IPS-NIHi7 (cell line): ENCODE measurements at regions not wholly inside any gene's neighbourhood (a gene's known extent, or its start where the extent isn't known, plus 50 kb on each side); places are given as distances from the start of the nearest gene placed in this dataset.
A peak's percentile ranks its signal among the peaks of the same experiment; 100 is the strongest.

Experiments used
- DNase-seq: peaks from one replicate; pipeline ENCODE4 v3.0.0; 2012; ENCODE audit warnings: mixed read lengths; ENCODE audit errors: extremely low spot score

DNA sequence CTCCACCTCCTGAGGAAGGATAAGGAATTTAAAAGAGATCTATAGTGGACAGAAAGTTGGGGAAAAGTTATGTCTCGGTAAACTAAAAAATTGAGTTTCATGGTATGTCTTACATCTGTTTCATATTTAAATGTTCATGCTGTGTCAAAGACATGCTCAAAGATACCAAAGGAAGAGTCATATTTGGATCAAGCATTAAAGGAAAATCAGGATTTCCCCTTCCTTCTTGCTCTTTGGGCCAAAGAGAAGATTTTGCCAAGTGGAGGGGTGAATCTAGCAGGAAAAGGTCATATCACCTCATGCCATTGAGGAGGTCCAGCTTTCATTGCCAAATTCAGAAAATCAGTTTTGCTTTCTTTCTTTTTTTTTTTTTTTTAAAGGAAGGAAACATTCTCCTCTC, 192.4 kb downstream of the OGFRL1 start:
- DNase-seq: no peak

GRCh38 chr6:71481801-71482200, 193.2 kb downstream of the OGFRL1 start:
- no peak for DNase-seq

DNA sequence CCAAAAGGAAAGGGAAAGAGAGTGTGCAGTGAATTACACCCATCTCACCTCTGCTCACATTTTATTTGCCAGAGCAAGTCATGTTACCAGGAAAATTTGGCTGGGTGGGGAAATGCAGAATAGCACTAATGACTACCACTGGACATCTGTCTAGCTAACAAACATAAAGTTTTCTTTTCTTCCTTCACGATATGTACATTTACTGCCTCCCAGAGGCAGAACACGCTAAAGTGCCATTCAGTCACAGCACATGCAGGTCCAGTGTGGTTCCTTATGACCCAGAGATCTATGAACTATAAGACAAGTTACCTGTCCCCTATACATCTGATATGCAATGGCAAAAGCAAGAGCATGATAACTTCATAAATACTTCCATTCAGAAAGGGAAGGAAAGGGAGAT, 194.1 kb downstream of the OGFRL1 start:
- no peak for DNase-seq

GRCh38 chr6:71486461-71486860, 197.8 kb downstream of the OGFRL1 start:
- DNase-seq: no peak

- DNase-seq: no peak
These were observed 199.6 kb downstream of the OGFRL1 start for GRCh38 chr6:71488186-71488585.

- peak; percentile 68 for DNase-seq
These were observed 201.1 kb downstream of the OGFRL1 start for GRCh38 chr6:71489736-71490135.

- no peak for DNase-seq
These were observed 202.3 kb downstream of the OGFRL1 start for GRCh38 chr6:71490876-71491275.

DNA sequence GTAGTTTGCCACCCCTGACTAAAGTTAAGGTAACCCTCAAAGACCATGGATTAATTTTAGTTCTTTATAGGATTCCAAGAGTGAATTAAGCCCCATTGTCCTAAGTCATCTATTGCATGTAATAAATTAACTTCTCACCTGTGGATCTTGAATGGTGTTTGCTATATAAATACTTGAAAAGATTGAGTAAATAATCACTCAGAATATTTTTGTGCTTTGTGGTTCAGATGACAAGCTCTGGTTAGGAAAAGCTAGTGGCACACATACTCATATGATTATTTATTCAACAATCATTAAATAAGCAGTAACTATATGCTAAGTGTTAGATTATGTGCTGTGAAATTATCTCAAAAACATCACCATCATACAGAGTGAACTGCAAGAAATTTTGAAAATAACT, 203.2 kb downstream of the OGFRL1 start:
- DNase-seq: no peak

- no peak for DNase-seq
These were observed 204.1 kb downstream of the OGFRL1 start for GRCh38 chr6:71492668-71493067.

- DNase-seq: no peak
These were observed 207.6 kb downstream of the OGFRL1 start for GRCh38 chr6:71496018-71496721.

- DNase-seq: no peak
These were observed 208.1 kb downstream of the OGFRL1 start for GRCh38 chr6:71496722-71497033.

- no peak for DNase-seq
These were observed 210.0 kb downstream of the OGFRL1 start for GRCh38 chr6:71498638-71499037.

DNA sequence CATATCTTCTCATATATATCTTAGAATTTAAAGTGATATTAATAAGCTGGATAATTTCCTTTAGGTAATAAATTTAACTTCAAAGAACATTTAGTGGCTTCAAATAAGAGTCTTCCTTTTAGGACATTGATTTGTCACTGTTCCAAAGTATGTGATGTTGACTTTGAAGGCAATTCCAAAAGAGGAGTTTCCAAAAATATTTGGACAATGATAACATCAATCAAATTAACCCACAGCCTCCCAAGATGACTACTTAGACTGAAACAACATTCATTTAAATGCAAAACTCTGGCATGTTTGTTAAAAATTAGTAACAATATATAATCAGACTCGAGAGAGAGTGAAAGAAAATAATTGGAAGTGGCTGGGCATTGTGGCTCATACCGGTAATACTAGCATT, 211.1 kb downstream of the OGFRL1 start:
- DNase-seq: no peak

- DNase-seq: no peak
These were observed 213.6 kb downstream of the OGFRL1 start for GRCh38 chr6:71502168-71502567.

GRCh38 chr6:71502956-71503355, 214.3 kb downstream of the OGFRL1 start:
- no peak for DNase-seq

DNA sequence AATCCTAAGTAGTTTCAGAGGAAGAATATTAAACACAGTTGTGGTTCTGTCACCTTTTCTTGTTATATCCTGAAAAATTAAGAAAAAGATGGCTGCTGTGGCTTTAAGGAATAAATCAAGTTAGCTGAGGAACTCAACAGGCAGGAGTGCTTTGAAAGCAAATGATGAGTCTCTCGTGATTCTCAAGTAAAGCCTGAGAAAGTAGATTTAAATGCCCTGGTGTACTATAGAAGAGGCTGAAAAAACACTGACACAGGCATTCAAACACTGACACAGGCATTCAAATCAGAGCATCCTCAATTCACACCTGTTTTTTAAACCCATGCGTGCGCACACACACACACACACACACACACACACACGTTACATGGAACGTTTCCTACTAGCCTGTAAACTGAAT, 218.6 kb downstream of the OGFRL1 start:
- DNase-seq: no peak

DNA sequence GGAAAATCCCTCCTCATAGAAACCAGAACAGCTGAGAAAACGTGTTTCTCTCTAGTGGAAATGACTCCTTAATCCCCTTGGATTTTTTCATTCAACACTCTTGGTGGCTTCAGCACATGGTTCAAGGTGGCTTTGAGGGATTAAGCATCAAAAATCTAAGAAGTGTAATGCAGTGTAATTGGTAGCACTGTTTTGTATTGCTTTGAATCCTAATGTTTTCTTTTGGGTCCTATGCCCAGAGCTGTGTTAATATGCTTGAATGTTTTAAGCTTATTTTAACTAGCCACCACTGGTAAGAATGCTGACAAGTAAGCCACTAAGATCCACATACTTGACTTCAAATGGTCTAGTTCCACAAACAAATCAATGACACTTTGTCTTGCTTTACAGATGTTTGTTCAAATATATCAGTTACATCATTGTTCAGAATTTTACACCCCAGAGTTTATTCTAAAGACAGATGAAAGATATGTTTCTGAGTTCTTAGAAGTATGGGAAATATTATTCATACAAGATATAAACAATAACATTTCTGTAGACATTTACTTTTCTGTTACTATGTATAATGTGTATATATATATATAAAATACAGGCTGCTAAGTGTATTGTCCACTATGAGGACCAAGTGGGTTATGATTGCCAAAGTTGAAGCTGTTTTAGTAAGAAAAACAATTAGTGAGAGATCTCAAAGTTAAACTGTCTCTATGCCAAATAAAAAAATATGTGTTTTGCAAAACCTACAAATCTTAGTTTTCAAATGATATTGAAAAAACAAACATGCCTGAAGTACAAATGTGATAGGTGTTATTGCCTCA, 220.8 kb downstream of the OGFRL1 start:
- DNase-seq: no peak

GRCh38 chr6:71510057-71510713, 221.6 kb downstream of the OGFRL1 start:
- peak; percentile 61 for DNase-seq

DNA sequence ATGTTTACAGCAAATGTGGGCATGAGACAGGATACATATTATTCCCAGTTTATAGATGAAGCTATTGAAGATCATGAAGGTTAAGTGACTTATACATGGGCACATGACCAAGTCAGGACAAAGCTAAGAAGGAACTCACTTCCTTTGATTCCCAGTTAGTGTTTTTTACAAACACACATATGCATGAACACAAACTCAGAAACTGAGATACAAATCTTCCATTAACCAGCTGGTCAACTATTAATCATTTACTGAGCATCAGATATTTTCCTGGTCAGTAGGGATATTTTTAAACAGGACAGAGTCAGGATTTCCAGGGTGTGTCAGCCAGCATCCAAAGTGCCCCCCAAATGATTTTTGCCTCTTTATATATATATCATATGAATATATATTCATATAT, 222.2 kb downstream of the OGFRL1 start:
- no peak for DNase-seq

- DNase-seq: no peak
These were observed 223.6 kb downstream of the OGFRL1 start for GRCh38 chr6:71512256-71512655.

GRCh38 chr6:71513036-71513435, 224.4 kb downstream of the OGFRL1 start:
- no peak for DNase-seq

DNA sequence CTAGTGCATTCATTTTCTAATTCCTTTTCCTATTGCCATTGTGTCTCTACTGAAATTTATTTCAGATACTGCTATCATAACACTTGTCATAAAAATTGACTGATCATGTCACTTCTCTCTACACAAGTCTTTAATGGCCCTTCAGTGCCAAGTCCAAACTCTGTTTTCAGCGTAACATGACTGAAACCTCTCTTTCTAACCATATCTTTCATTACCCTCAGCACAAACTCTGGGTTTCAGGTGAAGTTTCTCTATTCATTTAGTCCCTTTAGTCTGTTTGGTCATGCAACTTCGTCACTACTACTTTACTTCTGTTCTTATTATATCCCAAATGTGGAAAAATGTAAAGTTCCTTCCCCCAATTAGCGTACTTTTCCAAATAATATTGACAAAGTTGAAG, 234.9 kb downstream of the OGFRL1 start:
- DNase-seq: no peak

DNA sequence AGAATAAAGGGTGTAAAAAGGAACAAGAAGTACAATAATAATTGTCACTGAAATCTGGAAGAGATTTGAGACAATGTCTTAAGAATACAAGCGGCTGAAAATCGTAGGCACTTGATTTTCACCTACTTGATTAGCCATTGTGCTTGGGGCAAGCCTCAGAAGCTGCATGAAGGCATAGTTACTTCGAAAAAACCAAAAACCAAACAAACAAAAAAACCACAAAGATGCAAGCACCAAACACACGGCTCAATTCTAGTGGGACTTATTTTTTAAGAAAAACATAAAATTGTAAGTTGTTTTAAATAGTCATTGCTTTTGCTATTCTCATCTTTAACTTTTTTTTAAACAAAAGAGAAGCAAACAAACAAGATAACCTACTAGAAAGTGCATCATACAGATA, 235.6 kb downstream of the OGFRL1 start:
- DNase-seq: no peak
